ENCODE measurements at regions not wholly inside any gene's neighbourhood (a gene's known extent, or its start where the extent isn't known, plus 50 kb on each side); places are given as distances from the start of the nearest gene placed in this dataset.

DNA sequence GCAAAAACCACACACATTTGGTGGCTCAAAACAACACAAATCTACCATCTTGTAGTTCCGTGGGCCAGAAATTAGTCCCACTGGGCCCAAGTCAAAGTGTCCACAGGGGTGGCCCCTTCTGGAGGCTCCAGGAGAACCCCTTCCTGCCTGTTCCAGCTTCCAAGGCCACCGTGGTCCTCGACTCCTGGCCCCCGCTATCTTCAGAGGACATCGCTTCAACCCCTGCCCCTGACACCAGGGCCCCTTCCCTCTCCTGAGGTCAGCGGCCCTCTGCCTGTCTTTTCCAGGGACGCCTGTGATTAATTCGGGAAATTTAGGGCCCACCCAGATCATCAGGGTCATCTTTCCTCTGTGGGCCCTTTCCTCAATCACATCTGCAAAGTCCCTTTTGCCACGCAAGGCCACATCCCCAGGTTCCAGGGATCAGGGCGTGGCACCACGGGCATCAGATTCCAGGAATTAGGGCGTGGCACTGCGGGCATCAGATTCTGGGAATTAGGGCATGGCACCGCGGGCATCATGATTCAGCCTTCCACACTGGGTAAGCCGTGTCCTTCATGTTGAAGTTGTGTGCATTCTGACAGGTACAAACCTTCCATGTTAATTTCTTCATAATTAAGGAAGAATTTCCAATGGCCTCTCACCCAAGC, 59.9 kb upstream of the SMOC2 start:
- Histone ChIP-seq H3K27ac (ENCODE audit: low read depth, low read length) (no peak overlapping the region; the same call in 1 of the 2 replicates), H3K79me2 (ENCODE audit: insufficient read depth, low read length) (no peaks in the 10 kb centered on the region), H4K20me1 (ENCODE audit: insufficient read depth) (no peaks in the 10 kb centered on the region), H3K27me3 (ENCODE audit: insufficient read depth, low read length) (no peaks in the 10 kb centered on the region), H3K4me1 (ENCODE audit: control insufficient read depth in 1 of 2, insufficient read depth in 2 of 2, low read length in 2 of 2) (no peaks in the 10 kb centered on the region), H3K4me3 (replicated peaks in 1 of 2; ENCODE audit: low read depth in 1 of 2, low read length in 2 of 2) (no peak overlapping the region), H3K9me2 (ENCODE audit: insufficient read depth) (no peaks in the 10 kb centered on the region), H2AFZ (ENCODE audit: low read depth, low read length, poor library complexity, severe bottlenecking) (no peak overlapping the region), H3K9ac (ENCODE audit: low read length) (no peak overlapping the region), H3K36me3 (ENCODE audit: control insufficient read depth in 1 of 2, insufficient read depth in 2 of 2, low read length in 2 of 2) (no peaks in the 10 kb centered on the region), H3K4me2 (ENCODE audit: low read length) (no peak overlapping the region), H3K9me3 (ENCODE audit: control insufficient read depth in 1 of 2, insufficient read depth in 1 of 2, low read depth in 1 of 2, low read length in 2 of 2) (peaks cover 0 to 8% of the 10 kb centered on the region in 2 experiments; a peak in 2 of 4 replicates)
- CTCF ChIA-PET = no interaction called here
- RAD21 ChIA-PET (ENCODE audit: low non-redundant PET in 1 of 2, low total read pairs in 2 of 2, uncharacterized antibody in 2 of 2, unreplicated experiment in 2 of 2) = no interaction called here
- no peak for DNase-seq (ENCODE audit: low read depth, low spot score)
- no peak for TF ChIP-seq RAD21 (IDR thresholded peaks at IDR 0.05; ENCODE audit: low read depth)
- TF ChIP-seq, protein P1, sequence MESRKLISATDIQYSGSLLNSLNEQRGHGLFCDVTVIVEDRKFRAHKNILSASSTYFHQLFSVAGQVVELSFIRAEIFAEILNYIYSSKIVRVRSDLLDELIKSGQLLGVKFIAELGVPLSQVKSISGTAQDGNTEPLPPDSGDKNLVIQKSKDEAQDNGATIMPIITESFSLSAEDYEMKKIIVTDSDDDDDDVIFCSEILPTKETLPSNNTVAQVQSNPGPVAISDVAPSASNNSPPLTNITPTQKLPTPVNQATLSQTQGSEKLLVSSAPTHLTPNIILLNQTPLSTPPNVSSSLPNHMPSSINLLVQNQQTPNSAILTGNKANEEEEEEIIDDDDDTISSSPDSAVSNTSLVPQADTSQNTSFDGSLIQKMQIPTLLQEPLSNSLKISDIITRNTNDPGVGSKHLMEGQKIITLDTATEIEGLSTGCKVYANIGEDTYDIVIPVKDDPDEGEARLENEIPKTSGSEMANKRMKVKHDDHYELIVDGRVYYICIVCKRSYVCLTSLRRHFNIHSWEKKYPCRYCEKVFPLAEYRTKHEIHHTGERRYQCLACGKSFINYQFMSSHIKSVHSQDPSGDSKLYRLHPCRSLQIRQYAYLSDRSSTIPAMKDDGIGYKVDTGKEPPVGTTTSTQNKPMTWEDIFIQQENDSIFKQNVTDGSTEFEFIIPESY (IDR thresholded peaks at IDR 0.05; ENCODE audit: extremely low read depth, insufficient replicate concordance, low read length) = no peak
- TF ChIP-seq EZH2 (IDR thresholded peaks at IDR 0.05) = no peak
- no peak for TF ChIP-seq CBX3 (IDR thresholded peaks at IDR 0.05; ENCODE audit: low read depth)
- no peak for TF ChIP-seq YY1 (IDR thresholded peaks at IDR 0.05; ENCODE audit: extremely low read depth, insufficient replicate concordance, low read depth, low read length)
- TF ChIP-seq EZH2phosphoT487 (IDR thresholded peaks at IDR 0.05; ENCODE audit: borderline replicate concordance) = no peak
- TF ChIP-seq, protein P2, sequence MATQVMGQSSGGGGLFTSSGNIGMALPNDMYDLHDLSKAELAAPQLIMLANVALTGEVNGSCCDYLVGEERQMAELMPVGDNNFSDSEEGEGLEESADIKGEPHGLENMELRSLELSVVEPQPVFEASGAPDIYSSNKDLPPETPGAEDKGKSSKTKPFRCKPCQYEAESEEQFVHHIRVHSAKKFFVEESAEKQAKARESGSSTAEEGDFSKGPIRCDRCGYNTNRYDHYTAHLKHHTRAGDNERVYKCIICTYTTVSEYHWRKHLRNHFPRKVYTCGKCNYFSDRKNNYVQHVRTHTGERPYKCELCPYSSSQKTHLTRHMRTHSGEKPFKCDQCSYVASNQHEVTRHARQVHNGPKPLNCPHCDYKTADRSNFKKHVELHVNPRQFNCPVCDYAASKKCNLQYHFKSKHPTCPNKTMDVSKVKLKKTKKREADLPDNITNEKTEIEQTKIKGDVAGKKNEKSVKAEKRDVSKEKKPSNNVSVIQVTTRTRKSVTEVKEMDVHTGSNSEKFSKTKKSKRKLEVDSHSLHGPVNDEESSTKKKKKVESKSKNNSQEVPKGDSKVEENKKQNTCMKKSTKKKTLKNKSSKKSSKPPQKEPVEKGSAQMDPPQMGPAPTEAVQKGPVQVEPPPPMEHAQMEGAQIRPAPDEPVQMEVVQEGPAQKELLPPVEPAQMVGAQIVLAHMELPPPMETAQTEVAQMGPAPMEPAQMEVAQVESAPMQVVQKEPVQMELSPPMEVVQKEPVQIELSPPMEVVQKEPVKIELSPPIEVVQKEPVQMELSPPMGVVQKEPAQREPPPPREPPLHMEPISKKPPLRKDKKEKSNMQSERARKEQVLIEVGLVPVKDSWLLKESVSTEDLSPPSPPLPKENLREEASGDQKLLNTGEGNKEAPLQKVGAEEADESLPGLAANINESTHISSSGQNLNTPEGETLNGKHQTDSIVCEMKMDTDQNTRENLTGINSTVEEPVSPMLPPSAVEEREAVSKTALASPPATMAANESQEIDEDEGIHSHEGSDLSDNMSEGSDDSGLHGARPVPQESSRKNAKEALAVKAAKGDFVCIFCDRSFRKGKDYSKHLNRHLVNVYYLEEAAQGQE (IDR thresholded peaks at IDR 0.05; ENCODE audit: low read depth) = no peak
- TF ChIP-seq ZNF274 (IDR thresholded peaks at IDR 0.05; ENCODE audit: low read depth, low read length) = no peak
- no peak for TF ChIP-seq SIN3A (IDR thresholded peaks at IDR 0.05; ENCODE audit: low read depth)
- no peak for TF ChIP-seq JUND (IDR thresholded peaks at IDR 0.05)
- no peak for TF ChIP-seq SRF (IDR thresholded peaks at IDR 0.05; ENCODE audit: low read depth)
- no peak for TF ChIP-seq ELF1 (IDR thresholded peaks at IDR 0.05; ENCODE audit: borderline replicate concordance, low read depth)
- TF ChIP-seq EGR1 (IDR thresholded peaks at IDR 0.05; ENCODE audit: low read depth) = no peak
- TF ChIP-seq, protein P3, sequence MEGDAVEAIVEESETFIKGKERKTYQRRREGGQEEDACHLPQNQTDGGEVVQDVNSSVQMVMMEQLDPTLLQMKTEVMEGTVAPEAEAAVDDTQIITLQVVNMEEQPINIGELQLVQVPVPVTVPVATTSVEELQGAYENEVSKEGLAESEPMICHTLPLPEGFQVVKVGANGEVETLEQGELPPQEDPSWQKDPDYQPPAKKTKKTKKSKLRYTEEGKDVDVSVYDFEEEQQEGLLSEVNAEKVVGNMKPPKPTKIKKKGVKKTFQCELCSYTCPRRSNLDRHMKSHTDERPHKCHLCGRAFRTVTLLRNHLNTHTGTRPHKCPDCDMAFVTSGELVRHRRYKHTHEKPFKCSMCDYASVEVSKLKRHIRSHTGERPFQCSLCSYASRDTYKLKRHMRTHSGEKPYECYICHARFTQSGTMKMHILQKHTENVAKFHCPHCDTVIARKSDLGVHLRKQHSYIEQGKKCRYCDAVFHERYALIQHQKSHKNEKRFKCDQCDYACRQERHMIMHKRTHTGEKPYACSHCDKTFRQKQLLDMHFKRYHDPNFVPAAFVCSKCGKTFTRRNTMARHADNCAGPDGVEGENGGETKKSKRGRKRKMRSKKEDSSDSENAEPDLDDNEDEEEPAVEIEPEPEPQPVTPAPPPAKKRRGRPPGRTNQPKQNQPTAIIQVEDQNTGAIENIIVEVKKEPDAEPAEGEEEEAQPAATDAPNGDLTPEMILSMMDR (IDR thresholded peaks at IDR 0.05 in 2 of 3, conservative IDR thresholded peaks at IDR 0.05 in 1 of 3; ENCODE audit: borderline replicate concordance in 1 of 3, insufficient read depth in 1 of 3, low read depth in 2 of 3, low read length in 2 of 3) = no peak
- TF ChIP-seq, protein P4, sequence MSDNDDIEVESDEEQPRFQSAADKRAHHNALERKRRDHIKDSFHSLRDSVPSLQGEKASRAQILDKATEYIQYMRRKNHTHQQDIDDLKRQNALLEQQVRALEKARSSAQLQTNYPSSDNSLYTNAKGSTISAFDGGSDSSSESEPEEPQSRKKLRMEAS (IDR thresholded peaks at IDR 0.05) = no peak
- TF ChIP-seq ZFX (IDR thresholded peaks at IDR 0.05) = no peak
- TF ChIP-seq POLR2A (IDR thresholded peaks at IDR 0.05; ENCODE audit: borderline replicate concordance, extremely low read depth, insufficient read depth, insufficient read length) = no peak
- no peak for TF ChIP-seq TCF7L2 (IDR thresholded peaks at IDR 0.05; ENCODE audit: borderline replicate concordance, extremely low read depth, insufficient read depth, insufficient read length)
- ATAC-seq = no peak
- intact Hi-C loops (cut with micrococcal nuclease) = no loop called here
- POLR2A ChIA-PET = no interaction called here
- no TSS peak for BruUV-seq (replicated peaks)

Data from HCT116 (cell line).